GM06990 (cell line): ENCODE measurements at regions not wholly inside any gene's neighbourhood (a gene's known extent, or its start where the extent isn't known, plus 50 kb on each side); places are given as distances from the start of the nearest gene placed in this dataset.
"Not testable (repeated sequence)": the region's sequence is repeated elsewhere in the genome, so short reads cannot be mapped to it uniquely, and the experiment has no call there.

Experiments
- DNase-seq: peaks from one replicate; pipeline ENCODE4 v3.0.0-alpha.2; 2011; ENCODE audit not compliant: insufficient read length; ENCODE audit errors: extremely low read depth
- H3K27me3 ChIP-seq: replicated peaks from 2 replicates; pipeline ENCODE4 v1.6.0; 2011; ENCODE audit warnings: low read length; ENCODE audit not compliant: control insufficient read depth, insufficient read depth
- H3K36me3 ChIP-seq: 2 replicates; pipeline ENCODE4 v1.5.1; 2011; ENCODE audit warnings: low read length; ENCODE audit not compliant: control insufficient read depth, insufficient read depth
- H3K4me3 ChIP-seq: replicated peaks from 2 replicates; pipeline ENCODE4 v1.5.1; 2011; ENCODE audit warnings: low read depth, mild to moderate bottlenecking, control low read depth, low read length
- TF ChIP-seq, protein P1 (sequence below): IDR thresholded peaks from 2 replicates; pipeline ENCODE4 v1.5.1; 2011; ENCODE audit warnings: low read length, control low read depth, mild to moderate bottlenecking, inconsistent platforms; ENCODE audit not compliant: insufficient read depth, poor library complexity, severe bottlenecking

DNA sequence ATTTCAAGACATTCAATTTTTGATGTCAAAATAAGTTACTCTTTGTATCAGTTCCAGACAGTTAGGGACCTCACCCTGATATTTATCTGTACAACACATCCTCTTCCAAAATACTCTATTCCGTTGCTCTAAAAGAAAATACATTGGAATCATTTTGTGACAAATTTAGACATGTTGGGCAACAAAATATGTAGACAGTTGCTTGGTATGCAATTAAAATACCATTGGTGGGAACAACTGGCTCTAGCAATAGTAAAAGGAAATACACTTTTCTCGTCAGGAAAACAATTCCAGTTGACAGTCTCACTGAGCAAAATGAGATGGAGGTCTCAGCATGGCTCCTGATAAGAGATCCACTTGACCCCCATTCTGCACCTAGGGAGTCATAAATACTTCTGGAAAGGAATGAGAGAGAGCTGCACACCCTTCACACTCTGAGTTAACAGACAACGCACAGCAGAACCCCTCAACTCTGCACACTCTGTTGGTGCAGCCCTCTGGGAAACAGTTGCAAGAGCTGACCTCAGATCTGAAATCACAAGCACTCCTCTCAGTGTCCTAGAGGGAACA lies 171.3 kb upstream of the NT5E start:
- no peak for DNase-seq
- TF ChIP-seq, protein P1, sequence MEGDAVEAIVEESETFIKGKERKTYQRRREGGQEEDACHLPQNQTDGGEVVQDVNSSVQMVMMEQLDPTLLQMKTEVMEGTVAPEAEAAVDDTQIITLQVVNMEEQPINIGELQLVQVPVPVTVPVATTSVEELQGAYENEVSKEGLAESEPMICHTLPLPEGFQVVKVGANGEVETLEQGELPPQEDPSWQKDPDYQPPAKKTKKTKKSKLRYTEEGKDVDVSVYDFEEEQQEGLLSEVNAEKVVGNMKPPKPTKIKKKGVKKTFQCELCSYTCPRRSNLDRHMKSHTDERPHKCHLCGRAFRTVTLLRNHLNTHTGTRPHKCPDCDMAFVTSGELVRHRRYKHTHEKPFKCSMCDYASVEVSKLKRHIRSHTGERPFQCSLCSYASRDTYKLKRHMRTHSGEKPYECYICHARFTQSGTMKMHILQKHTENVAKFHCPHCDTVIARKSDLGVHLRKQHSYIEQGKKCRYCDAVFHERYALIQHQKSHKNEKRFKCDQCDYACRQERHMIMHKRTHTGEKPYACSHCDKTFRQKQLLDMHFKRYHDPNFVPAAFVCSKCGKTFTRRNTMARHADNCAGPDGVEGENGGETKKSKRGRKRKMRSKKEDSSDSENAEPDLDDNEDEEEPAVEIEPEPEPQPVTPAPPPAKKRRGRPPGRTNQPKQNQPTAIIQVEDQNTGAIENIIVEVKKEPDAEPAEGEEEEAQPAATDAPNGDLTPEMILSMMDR = no peak

DNA sequence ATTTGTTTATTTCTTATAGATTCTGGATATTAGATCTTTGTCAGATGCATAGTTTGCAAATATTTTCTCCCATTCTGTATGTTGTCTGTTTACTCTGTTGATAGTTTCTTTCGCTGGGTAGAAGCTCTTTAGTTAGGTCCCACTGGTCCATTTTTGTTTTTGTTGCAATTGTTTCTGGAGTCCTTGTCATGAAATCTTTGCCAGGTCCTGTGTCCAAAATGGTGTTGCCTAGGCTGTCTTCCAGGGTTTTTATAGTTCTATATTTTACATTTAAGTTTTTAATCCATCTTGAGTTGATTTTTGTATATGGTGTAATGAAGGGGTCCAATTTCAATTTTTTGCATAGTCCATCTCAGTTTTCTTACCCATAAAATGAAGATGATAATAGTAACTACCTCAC lies 173.9 kb upstream of the NT5E start:
- not testable (repeated sequence) for H3K4me3 ChIP-seq, H3K27me3 ChIP-seq, DNase-seq, H3K36me3 ChIP-seq

More for the DNA sequence above, 171.3 kb upstream of the NT5E start:
- Histone ChIP-seq H3K4me3 (no peak overlapping the region), H3K27me3 (no peaks in the 10 kb centered on the region), H3K36me3 (no peaks in the 10 kb centered on the region)

DNA sequence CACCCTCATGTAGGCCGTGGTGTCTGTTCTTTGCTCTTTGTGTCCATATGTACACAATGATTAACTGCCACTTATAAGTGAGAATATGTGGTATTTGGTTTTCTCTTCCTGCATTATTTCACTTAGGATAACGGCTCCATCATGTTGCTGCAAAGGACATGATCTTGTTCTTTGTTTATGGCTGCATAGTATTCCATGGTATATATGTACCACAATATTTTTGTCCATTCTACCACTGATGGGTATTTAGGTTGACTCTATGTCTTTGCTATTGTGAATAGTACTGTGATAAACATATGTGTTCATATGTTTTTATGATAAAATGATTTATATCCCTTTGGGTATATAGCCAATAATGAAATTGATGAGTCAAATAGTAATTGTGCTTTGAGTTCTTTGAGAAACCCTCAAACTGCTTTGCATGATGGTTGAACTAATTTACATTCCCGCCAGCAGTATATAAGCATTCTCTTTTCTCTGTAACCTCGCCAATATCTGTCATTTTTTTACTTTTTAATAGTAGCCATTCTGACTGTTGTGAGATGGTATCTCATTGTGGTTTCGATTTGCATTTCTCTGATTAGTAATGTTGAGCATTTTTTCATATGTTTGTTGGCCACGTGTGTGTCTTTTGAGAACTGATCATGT lies 174.4 kb upstream of the NT5E start:
- H3K36me3 ChIP-seq = no peaks in the 10 kb centered on the region
- H3K4me3 ChIP-seq = no peak overlapping the region
- DNase-seq = no peak
- TF ChIP-seq, protein P1 = no peak
- no peaks in the 10 kb centered on the region for H3K27me3 ChIP-seq

DNA sequence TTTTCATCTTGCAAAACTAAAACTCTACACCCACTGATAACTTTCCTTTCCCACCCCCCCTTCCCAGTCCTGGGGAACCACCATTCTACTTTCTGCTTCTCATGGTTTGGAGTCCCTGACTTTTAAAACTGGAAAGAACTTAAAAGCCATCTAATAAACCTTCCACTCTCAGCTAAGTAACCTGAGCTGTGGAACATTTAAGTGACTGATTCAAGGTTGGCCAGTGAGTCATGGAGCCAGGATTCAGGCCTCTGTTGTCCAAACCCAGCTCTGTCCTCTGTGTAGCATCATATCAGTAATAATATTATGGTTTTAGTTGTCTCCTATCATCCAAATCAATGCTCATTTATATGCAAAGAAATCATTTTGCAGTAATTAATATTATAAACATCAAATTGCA lies 176.0 kb upstream of the NT5E start:
- TF ChIP-seq, protein P1 = no peak
- no peaks in the 10 kb centered on the region for H3K36me3 ChIP-seq
- no peak for DNase-seq
- H3K4me3 ChIP-seq = no peak overlapping the region
- H3K27me3 ChIP-seq = no peaks in the 10 kb centered on the region

GRCh38 chr6:85273046-85273445 lies 176.8 kb upstream of the NT5E start:
- DNase-seq = no peak

GRCh38 chr6:85272592-85272991 lies 177.3 kb upstream of the NT5E start:
- Histone ChIP-seq H3K4me3 (no peak overlapping the region), H3K36me3 (no peaks in the 10 kb centered on the region), H3K27me3 (no peaks in the 10 kb centered on the region)
- DNase-seq = no peak
- TF ChIP-seq, protein P1 = no peak

More at GRCh38 chr6:85273046-85273445, 176.8 kb upstream of the NT5E start:
- TF ChIP-seq, protein P1 = no peak
- Histone ChIP-seq H3K4me3 (no peak overlapping the region), H3K27me3 (no peaks in the 10 kb centered on the region), H3K36me3 (no peaks in the 10 kb centered on the region)
